Chondrocyte (in vitro differentiated cells): ENCODE measurements at regions not wholly inside any gene's neighbourhood (a gene's known extent, or its start where the extent isn't known, plus 50 kb on each side); places are given as distances from the start of the nearest gene placed in this dataset.

ENCODE experiments used
- DNase-seq: peaks from one replicate; pipeline ENCODE4 v3.0.0; 2021; ENCODE audit warnings: mixed read lengths, low spot score
- H3K27ac Mint-ChIP-seq: one replicate; pipeline ENCODE4 v1.8.0; 2021; ENCODE audit warnings: mild to moderate bottlenecking, moderate library complexity, mixed read lengths; ENCODE audit not compliant: unreplicated experiment
- H3K27me3 Mint-ChIP-seq: 2 replicates; pipeline ENCODE4 v1.8.0; 2021; ENCODE audit warnings: low read depth, mixed read lengths
- H3K36me3 Mint-ChIP-seq: 2 replicates; pipeline ENCODE4 v1.8.0; 2021; ENCODE audit warnings: low read depth, mixed read lengths
- H3K4me1 Mint-ChIP-seq: 2 replicates; pipeline ENCODE4 v1.8.0; 2021; ENCODE audit warnings: low read depth, mild to moderate bottlenecking, mixed read lengths
- H3K4me3 Mint-ChIP-seq: one replicate; pipeline ENCODE4 v1.8.0; 2021; ENCODE audit warnings: mild to moderate bottlenecking, moderate library complexity, mixed read lengths; ENCODE audit not compliant: unreplicated experiment
- H3K9me3 Mint-ChIP-seq: 2 replicates; pipeline ENCODE4 v1.8.0; 2021; ENCODE audit warnings: low read depth, mixed read lengths
- CTCF ChIP-seq: fragments of 200-600 bp; sonication (generic); IDR thresholded peaks from 2 replicates; pipeline ENCODE4 v1.5.0; 2021; ENCODE audit warnings: antibody characterized with exemption, mild to moderate bottlenecking, moderate library complexity

- Mint-ChIP-seq H3K4me1 (no peaks in the 10 kb centered on the region), H3K9me3 (peaks cover 6% of the 10 kb centered on the region), H3K27ac (no peak overlapping the region), H3K36me3 (no peaks in the 10 kb centered on the region), H3K4me3 (no peak overlapping the region), H3K27me3 (no peaks in the 10 kb centered on the region)
- DNase-seq, result no peak
- TF ChIP-seq CTCF, result no peak
Observed at GRCh38 chr21:21806711-21807597, 808.7 kb downstream of the NCAM2 start.

GRCh38 chr21:21807598-21807903, 809.3 kb downstream of the NCAM2 start:
- DNase-seq, result no peak
- no peak for TF ChIP-seq CTCF
- Mint-ChIP-seq H3K27ac (no peak overlapping the region), H3K4me3 (no peak overlapping the region), H3K27me3 (no peaks in the 10 kb centered on the region), H3K36me3 (no peaks in the 10 kb centered on the region), H3K9me3 (peaks cover 6% of the 10 kb centered on the region), H3K4me1 (no peaks in the 10 kb centered on the region)

GRCh38 chr21:21813289-21813688, 815.1 kb downstream of the NCAM2 start:
- no peak overlapping the region for H3K27ac Mint-ChIP-seq
- no peak for TF ChIP-seq CTCF
- H3K9me3 Mint-ChIP-seq, result no peaks in the 10 kb centered on the region
- H3K4me1 Mint-ChIP-seq, result no peaks in the 10 kb centered on the region
- no peaks in the 10 kb centered on the region for H3K36me3 Mint-ChIP-seq
- DNase-seq, result no peak
- no peaks in the 10 kb centered on the region for H3K27me3 Mint-ChIP-seq
- no peak overlapping the region for H3K4me3 Mint-ChIP-seq

GRCh38 chr21:21813934-21814333, 815.7 kb downstream of the NCAM2 start:
- H3K27me3 Mint-ChIP-seq, result no peaks in the 10 kb centered on the region
- no peak for DNase-seq
- no peak for TF ChIP-seq CTCF
- H3K4me1 Mint-ChIP-seq, result no peaks in the 10 kb centered on the region
- no peak overlapping the region for H3K4me3 Mint-ChIP-seq
- no peaks in the 10 kb centered on the region for H3K36me3 Mint-ChIP-seq
- H3K27ac Mint-ChIP-seq, result no peak overlapping the region
- no peaks in the 10 kb centered on the region for H3K9me3 Mint-ChIP-seq

- Mint-ChIP-seq H3K36me3 (no peaks in the 10 kb centered on the region), H3K4me3 (no peak overlapping the region), H3K4me1 (no peaks in the 10 kb centered on the region), H3K9me3 (peaks cover 5% of the 10 kb centered on the region), H3K27ac (no peak overlapping the region), H3K27me3 (no peaks in the 10 kb centered on the region)
- no peak for DNase-seq
- TF ChIP-seq CTCF, result no peak
Observed at GRCh38 chr21:21816778-21817177, 818.6 kb downstream of the NCAM2 start.
